ENCODE measurements at regions not wholly inside any gene's neighbourhood (a gene's known extent, or its start where the extent isn't known, plus 50 kb on each side); places are given as distances from the start of the nearest gene placed in this dataset.

GRCh38 chr9:106423575-106423974 lies 439.4 kb upstream of the ZNF462 start:
- Histone ChIP-seq H3K27me3 (replicated peaks; ENCODE audit: control insufficient read depth, insufficient read depth, low read length) (no peaks in the 10 kb centered on the region), H3K9me3 (no peaks in the 10 kb centered on the region), H3K4me3 (ENCODE audit: low read depth, low read length) (no peak overlapping the region), H3K4me1 (no peaks in the 10 kb centered on the region), H3K36me3 (ENCODE audit: control insufficient read depth, insufficient read depth, low read length) (no peaks in the 10 kb centered on the region)
- no peaks in the 10 kb centered on the region for H3K36me3 Mint-ChIP-seq (ENCODE audit: insufficient read depth, unreplicated experiment)
- H3K4me3 Mint-ChIP-seq (ENCODE audit: unreplicated experiment): no peak overlapping the region
- no peaks in the 10 kb centered on the region for H3K9me3 Mint-ChIP-seq (ENCODE audit: unreplicated experiment)
- intact Hi-C loops (cut with micrococcal nuclease; ENCODE audit: unreplicated experiment): no loop called here
- H3K4me1 Mint-ChIP-seq (ENCODE audit: low read depth, unreplicated experiment): peaks cover 7% of the 10 kb centered on the region
- H3K27me3 Mint-ChIP-seq (ENCODE audit: insufficient read depth, unreplicated experiment): peaks cover 3% of the 10 kb centered on the region
- ChIA-PET POLR2A (no interaction called here), CTCF (no interaction called here)
- no peak for DNase-seq
- TF ChIP-seq CTCF (IDR thresholded peaks at IDR 0.05; ENCODE audit: insufficient read depth in 1 of 2, low read depth in 1 of 2, low read length in 1 of 2, severe bottlenecking in 1 of 2, unreplicated experiment in 1 of 2): no peak
- no TSS peak for BruUV-seq (replicated peaks)
- H3K27ac Mint-ChIP-seq (ENCODE audit: unreplicated experiment): no peak overlapping the region

GRCh38 chr9:106432631-106433030 lies 430.3 kb upstream of the ZNF462 start:
- POLR2A ChIA-PET: no interaction called here
- Mint-ChIP-seq H3K9me3 (ENCODE audit: unreplicated experiment) (no peaks in the 10 kb centered on the region), H3K27me3 (ENCODE audit: insufficient read depth, unreplicated experiment) (peaks cover 3% of the 10 kb centered on the region), H3K27ac (ENCODE audit: unreplicated experiment) (no peak overlapping the region), H3K36me3 (ENCODE audit: insufficient read depth, unreplicated experiment) (no peaks in the 10 kb centered on the region), H3K4me1 (ENCODE audit: low read depth, unreplicated experiment) (no peaks in the 10 kb centered on the region), H3K4me3 (ENCODE audit: unreplicated experiment) (no peak overlapping the region)
- Histone ChIP-seq H3K27me3 (replicated peaks; ENCODE audit: control insufficient read depth, insufficient read depth, low read length) (no peaks in the 10 kb centered on the region), H3K9me3 (no peaks in the 10 kb centered on the region), H3K36me3 (ENCODE audit: control insufficient read depth, insufficient read depth, low read length) (no peaks in the 10 kb centered on the region), H3K4me3 (ENCODE audit: low read depth, low read length) (no peak overlapping the region), H3K4me1 (no peaks in the 10 kb centered on the region)
- BruUV-seq (replicated peaks): no TSS peak
- CTCF ChIA-PET: no interaction called here
- no peak for TF ChIP-seq CTCF (IDR thresholded peaks at IDR 0.05; ENCODE audit: insufficient read depth in 1 of 2, low read depth in 1 of 2, low read length in 1 of 2, severe bottlenecking in 1 of 2, unreplicated experiment in 1 of 2)
- DNase-seq: no peak
- intact Hi-C loops (cut with micrococcal nuclease; ENCODE audit: unreplicated experiment): no loop called here

GRCh38 chr9:106438928-106439327 lies 424.0 kb upstream of the ZNF462 start:
- intact Hi-C loops (cut with micrococcal nuclease; ENCODE audit: unreplicated experiment): no loop called here
- no peaks in the 10 kb centered on the region for H3K36me3 Mint-ChIP-seq (ENCODE audit: insufficient read depth, unreplicated experiment)

More at GRCh38 chr9:106438928-106439327, 424.0 kb upstream of the ZNF462 start:
- no peaks in the 10 kb centered on the region for H3K9me3 ChIP-seq
- no TSS peak for BruUV-seq (replicated peaks)
- DNase-seq: no peak
- Mint-ChIP-seq H3K9me3 (ENCODE audit: unreplicated experiment) (no peaks in the 10 kb centered on the region), H3K27me3 (ENCODE audit: insufficient read depth, unreplicated experiment) (peaks cover 4% of the 10 kb centered on the region), H3K27ac (ENCODE audit: unreplicated experiment) (no peak overlapping the region), H3K4me3 (ENCODE audit: unreplicated experiment) (no peak overlapping the region), H3K4me1 (ENCODE audit: low read depth, unreplicated experiment) (no peaks in the 10 kb centered on the region)
- H3K36me3 ChIP-seq (ENCODE audit: control insufficient read depth, insufficient read depth, low read length): no peaks in the 10 kb centered on the region
- TF ChIP-seq CTCF (IDR thresholded peaks at IDR 0.05; ENCODE audit: insufficient read depth in 1 of 2, low read depth in 1 of 2, low read length in 1 of 2, severe bottlenecking in 1 of 2, unreplicated experiment in 1 of 2): no peak
- H3K27me3 ChIP-seq (replicated peaks; ENCODE audit: control insufficient read depth, insufficient read depth, low read length): no peaks in the 10 kb centered on the region
- no peaks in the 10 kb centered on the region for H3K4me1 ChIP-seq
- no peak overlapping the region for H3K4me3 ChIP-seq (ENCODE audit: low read depth, low read length)
- ChIA-PET POLR2A (no interaction called here), CTCF (no interaction called here)
